Keratinocyte (primary cell): ENCODE measurements at regions not wholly inside any gene's neighbourhood (a gene's known extent, or its start where the extent isn't known, plus 50 kb on each side); places are given as distances from the start of the nearest gene placed in this dataset.

Source experiments
- DNase-seq: peaks from one replicate; pipeline ENCODE4 v3.0.0-alpha.2; 2011; ENCODE audit warnings: low read depth, missing footprints, low spot score
- FAIRE-seq: peaks from 2 replicates; lab custom pipeline; 2011; peaks lifted over from hg19 to GRCh38; lab: Jason Lieb, UNC
- H2AFZ ChIP-seq: 2 replicates; pipeline ENCODE4 v1.6.0; 2012; ENCODE audit warnings: low read length, control low read depth, inconsistent platforms; ENCODE audit not compliant: control insufficient read depth
- H3K27ac ChIP-seq: 2 replicates; pipeline ENCODE4 v1.5.1; 2011; ENCODE audit warnings: low read length; ENCODE audit not compliant: control insufficient read depth, insufficient read depth
- H3K27me3 ChIP-seq: 3 replicates; pipeline ENCODE4 v1.6.0; 2011; ENCODE audit warnings: low read length; ENCODE audit not compliant: control insufficient read depth, insufficient read depth; ENCODE audit errors: extremely low read depth
- H3K36me3 ChIP-seq, 2 experiments: 2 replicates in 1 of 2; 3 replicates in 1 of 2; pipeline ENCODE4 v1.5.1; 2011; ENCODE audit warnings: low read length in 2 of 2, mild to moderate bottlenecking in 1 of 2; ENCODE audit not compliant: control insufficient read depth in 2 of 2, insufficient read depth in 2 of 2; ENCODE audit errors: extremely low read depth in 1 of 2
- H3K4me1 ChIP-seq: 3 replicates; pipeline ENCODE4 v1.5.1; 2011; ENCODE audit warnings: low read length; ENCODE audit not compliant: control insufficient read depth, insufficient read depth; ENCODE audit errors: extremely low read depth
- H3K4me2 ChIP-seq: 3 replicates; pipeline ENCODE4 v1.6.0; 2011; ENCODE audit warnings: low read depth, low read length; ENCODE audit not compliant: control insufficient read depth, insufficient read depth; ENCODE audit errors: extremely low read depth
- H3K4me3 ChIP-seq, 3 experiments: fragments of 200-600 bp in 1 of 3; sonication (generic) in 1 of 3; 2 replicates in 2 of 3; 3 replicates in 1 of 3; pipeline ENCODE4 v1.5.1; 2011 to 2016; ENCODE audit warnings: low read length in 3 of 3, mild to moderate bottlenecking in 3 of 3, control low read depth in 2 of 3, inconsistent platforms in 1 of 3, low read depth in 1 of 3, mixed read lengths in 1 of 3, mixed run types in 1 of 3, moderate library complexity in 1 of 3; ENCODE audit not compliant: control insufficient read depth in 2 of 3, insufficient read depth in 2 of 3; ENCODE audit errors: extremely low read depth in 1 of 3
- H3K79me2 ChIP-seq: 2 replicates; pipeline ENCODE4 v1.6.0; 2012; ENCODE audit warnings: low read length; ENCODE audit not compliant: control insufficient read depth, insufficient read depth
- H3K9ac ChIP-seq: 3 replicates; pipeline ENCODE4 v1.6.0; 2011; ENCODE audit warnings: low read length; ENCODE audit not compliant: control insufficient read depth, insufficient read depth; ENCODE audit errors: extremely low read depth
- H3K9me1 ChIP-seq: 3 replicates; pipeline ENCODE4 v1.6.0; 2011; ENCODE audit warnings: low read length; ENCODE audit not compliant: control insufficient read depth, insufficient read depth; ENCODE audit errors: extremely low read depth
- H3K9me3 ChIP-seq: 2 replicates; pipeline ENCODE4 v1.5.1; 2012; ENCODE audit warnings: low read depth, low read length; ENCODE audit not compliant: control insufficient read depth
- H4K20me1 ChIP-seq: 3 replicates; pipeline ENCODE4 v1.6.0; 2011; ENCODE audit warnings: low read length; ENCODE audit not compliant: control insufficient read depth, insufficient read depth; ENCODE audit errors: extremely low read depth
- EZH2 ChIP-seq: IDR thresholded peaks from one replicate; pipeline ENCODE4 v1.6.1; 2012; ENCODE audit warnings: inconsistent platforms, mild to moderate bottlenecking, low read length, moderate library complexity
- dilution Hi-C: fragments of 300-500 bp; cut with MboI; formaldehyde crosslinking; loops from one replicate; pipeline ENCODE4 v1.7.0; 2020; ENCODE audit warnings: low sequenced_read_pairs; ENCODE audit not compliant: extremely low pct_ligation_motif_present
- TF ChIP-seq, protein P1 (sequence below), 3 experiments: IDR thresholded peaks in 1 of 3; conservative IDR thresholded peaks in 1 of 3; optimal IDR thresholded peaks in 1 of 3; 2 replicates in 2 of 3; 3 replicates in 1 of 3; pipeline versions ENCODE3 to v1.5.1; 2011; ENCODE audit warnings: low read length in 3 of 3, mild to moderate bottlenecking in 3 of 3, moderate library complexity in 2 of 3, control low read depth in 1 of 3, inconsistent platforms in 1 of 3; ENCODE audit not compliant: insufficient read depth in 2 of 3; ENCODE audit errors: extremely low read depth in 1 of 3

DNA sequence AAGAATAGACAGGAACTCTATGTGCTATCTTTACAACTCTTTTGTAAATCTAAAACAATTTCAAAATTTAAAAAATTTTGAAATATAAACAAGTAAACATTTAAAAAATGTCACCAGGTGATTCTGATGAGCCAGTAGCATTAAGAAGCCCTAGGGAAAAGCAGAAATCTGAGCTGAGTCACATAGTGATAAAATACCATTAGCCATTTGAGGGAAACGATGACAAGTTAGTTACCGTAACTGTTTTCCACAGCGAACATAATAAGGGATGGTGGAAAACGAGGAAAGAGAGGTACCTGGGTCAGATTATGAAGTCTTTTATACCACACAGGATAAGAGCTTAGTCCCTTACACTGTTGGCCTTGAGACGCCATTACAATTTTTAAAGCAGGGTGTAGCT lies 55.5 kb downstream of the PRR15 start:
- H3K9ac ChIP-seq: no peak overlapping the region
- no peaks in the 10 kb centered on the region for H3K27me3 ChIP-seq
- H3K79me2 ChIP-seq: no peaks in the 10 kb centered on the region
- H3K9me3 ChIP-seq: no peaks in the 10 kb centered on the region
- no peak overlapping the region for H3K4me2 ChIP-seq
- TF ChIP-seq EZH2: no peak
- TF ChIP-seq, protein P1, sequence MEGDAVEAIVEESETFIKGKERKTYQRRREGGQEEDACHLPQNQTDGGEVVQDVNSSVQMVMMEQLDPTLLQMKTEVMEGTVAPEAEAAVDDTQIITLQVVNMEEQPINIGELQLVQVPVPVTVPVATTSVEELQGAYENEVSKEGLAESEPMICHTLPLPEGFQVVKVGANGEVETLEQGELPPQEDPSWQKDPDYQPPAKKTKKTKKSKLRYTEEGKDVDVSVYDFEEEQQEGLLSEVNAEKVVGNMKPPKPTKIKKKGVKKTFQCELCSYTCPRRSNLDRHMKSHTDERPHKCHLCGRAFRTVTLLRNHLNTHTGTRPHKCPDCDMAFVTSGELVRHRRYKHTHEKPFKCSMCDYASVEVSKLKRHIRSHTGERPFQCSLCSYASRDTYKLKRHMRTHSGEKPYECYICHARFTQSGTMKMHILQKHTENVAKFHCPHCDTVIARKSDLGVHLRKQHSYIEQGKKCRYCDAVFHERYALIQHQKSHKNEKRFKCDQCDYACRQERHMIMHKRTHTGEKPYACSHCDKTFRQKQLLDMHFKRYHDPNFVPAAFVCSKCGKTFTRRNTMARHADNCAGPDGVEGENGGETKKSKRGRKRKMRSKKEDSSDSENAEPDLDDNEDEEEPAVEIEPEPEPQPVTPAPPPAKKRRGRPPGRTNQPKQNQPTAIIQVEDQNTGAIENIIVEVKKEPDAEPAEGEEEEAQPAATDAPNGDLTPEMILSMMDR (optimal IDR thresholded peaks at IDR 0.05 in 1 of 3, IDR thresholded peaks at IDR 0.05 in 1 of 3, conservative IDR thresholded peaks at IDR 0.05 in 1 of 3; ENCODE audit: extremely low read depth in 1 of 3, insufficient read depth in 2 of 3, low read length in 3 of 3): no peak
- FAIRE-seq (no peak), DNase-seq (no peak)
- H3K4me1 ChIP-seq: peaks cover 34% of the 10 kb centered on the region
- no peak overlapping the region for H3K27ac ChIP-seq
- H3K36me3 ChIP-seq: no peaks in the 10 kb centered on the region
- no peak overlapping the region for H2AFZ ChIP-seq
- dilution Hi-C loops: no loop called here
- H4K20me1 ChIP-seq: no peaks in the 10 kb centered on the region
- no peak overlapping the region for H3K4me3 ChIP-seq
- H3K9me1 ChIP-seq: no peaks in the 10 kb centered on the region

DNA sequence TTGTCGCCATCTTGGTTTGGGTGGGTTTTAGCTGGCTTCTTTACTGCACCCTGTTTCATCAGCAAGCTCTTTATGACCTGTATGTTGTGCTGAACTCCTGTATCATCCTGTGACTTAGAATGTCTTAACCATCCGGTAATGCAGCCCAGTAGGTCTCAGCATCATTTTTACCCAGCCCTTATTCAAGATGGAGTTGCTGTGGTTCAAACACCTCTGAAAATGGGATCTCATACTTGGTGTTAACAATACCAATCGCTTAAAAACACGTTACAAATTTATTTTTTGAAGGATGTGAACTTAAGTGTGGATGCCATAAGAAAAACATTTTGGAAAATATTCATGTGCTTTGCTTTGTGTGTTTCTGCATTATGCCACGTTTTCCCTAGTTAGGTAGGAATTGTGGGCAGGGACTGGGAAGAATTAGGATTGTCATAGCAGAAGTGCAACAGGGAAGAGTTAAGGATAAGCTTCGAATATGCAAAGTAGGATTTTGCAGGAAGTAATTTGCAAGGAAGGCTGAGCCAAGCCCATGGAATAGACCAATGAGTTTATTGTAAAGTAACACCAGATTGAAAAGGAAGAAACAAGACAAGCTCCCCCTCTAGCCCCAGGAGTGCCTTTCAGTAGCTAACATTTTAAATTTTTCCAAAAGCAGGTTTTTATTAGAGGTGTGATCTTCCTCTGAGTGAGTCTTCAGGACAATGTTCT lies 56.4 kb downstream of the PRR15 start:
- no peaks in the 10 kb centered on the region for H3K27me3 ChIP-seq
- dilution Hi-C loops: no loop called here
- FAIRE-seq: peak; percentile 58
- H4K20me1 ChIP-seq: no peaks in the 10 kb centered on the region
- H3K36me3 ChIP-seq: no peaks in the 10 kb centered on the region
- TF ChIP-seq EZH2: no peak
- TF ChIP-seq, protein P1 (optimal IDR thresholded peaks at IDR 0.05 in 1 of 3, IDR thresholded peaks at IDR 0.05 in 1 of 3, conservative IDR thresholded peaks at IDR 0.05 in 1 of 3; ENCODE audit: extremely low read depth in 1 of 3, insufficient read depth in 2 of 3, low read length in 3 of 3): no peak
- DNase-seq: no peak
- H2AFZ ChIP-seq: peak overlapping the region; percentile 42
- no peak overlapping the region for H3K9ac ChIP-seq
- peaks cover 38% of the 10 kb centered on the region for H3K4me1 ChIP-seq
- H3K9me1 ChIP-seq: no peaks in the 10 kb centered on the region
- peak overlapping the region; percentile 39 for H3K27ac ChIP-seq
- no peaks in the 10 kb centered on the region for H3K79me2 ChIP-seq
- no peak overlapping the region for H3K4me3 ChIP-seq
- H3K4me2 ChIP-seq: peak overlapping the region; percentile 65
- H3K9me3 ChIP-seq: no peaks in the 10 kb centered on the region
